ENCODE measurements at regions not wholly inside any gene's neighbourhood (a gene's known extent, or its start where the extent isn't known, plus 50 kb on each side); places are given as distances from the start of the nearest gene placed in this dataset.

GRCh38 chr6:150734235-150734634, 131.3 kb upstream of the MTHFD1L start:
- TF ChIP-seq POLR2A (IDR thresholded peaks at IDR 0.05) (no peak), POLR2AphosphoS5 (IDR thresholded peaks at IDR 0.05) (no peak)
- TF ChIP-seq, protein P1, sequence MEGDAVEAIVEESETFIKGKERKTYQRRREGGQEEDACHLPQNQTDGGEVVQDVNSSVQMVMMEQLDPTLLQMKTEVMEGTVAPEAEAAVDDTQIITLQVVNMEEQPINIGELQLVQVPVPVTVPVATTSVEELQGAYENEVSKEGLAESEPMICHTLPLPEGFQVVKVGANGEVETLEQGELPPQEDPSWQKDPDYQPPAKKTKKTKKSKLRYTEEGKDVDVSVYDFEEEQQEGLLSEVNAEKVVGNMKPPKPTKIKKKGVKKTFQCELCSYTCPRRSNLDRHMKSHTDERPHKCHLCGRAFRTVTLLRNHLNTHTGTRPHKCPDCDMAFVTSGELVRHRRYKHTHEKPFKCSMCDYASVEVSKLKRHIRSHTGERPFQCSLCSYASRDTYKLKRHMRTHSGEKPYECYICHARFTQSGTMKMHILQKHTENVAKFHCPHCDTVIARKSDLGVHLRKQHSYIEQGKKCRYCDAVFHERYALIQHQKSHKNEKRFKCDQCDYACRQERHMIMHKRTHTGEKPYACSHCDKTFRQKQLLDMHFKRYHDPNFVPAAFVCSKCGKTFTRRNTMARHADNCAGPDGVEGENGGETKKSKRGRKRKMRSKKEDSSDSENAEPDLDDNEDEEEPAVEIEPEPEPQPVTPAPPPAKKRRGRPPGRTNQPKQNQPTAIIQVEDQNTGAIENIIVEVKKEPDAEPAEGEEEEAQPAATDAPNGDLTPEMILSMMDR (IDR thresholded peaks at IDR 0.05), result no peak
